ENCODE measurements at regions not wholly inside any gene's neighbourhood (a gene's known extent, or its start where the extent isn't known, plus 50 kb on each side); places are given as distances from the start of the nearest gene placed in this dataset.

DNA sequence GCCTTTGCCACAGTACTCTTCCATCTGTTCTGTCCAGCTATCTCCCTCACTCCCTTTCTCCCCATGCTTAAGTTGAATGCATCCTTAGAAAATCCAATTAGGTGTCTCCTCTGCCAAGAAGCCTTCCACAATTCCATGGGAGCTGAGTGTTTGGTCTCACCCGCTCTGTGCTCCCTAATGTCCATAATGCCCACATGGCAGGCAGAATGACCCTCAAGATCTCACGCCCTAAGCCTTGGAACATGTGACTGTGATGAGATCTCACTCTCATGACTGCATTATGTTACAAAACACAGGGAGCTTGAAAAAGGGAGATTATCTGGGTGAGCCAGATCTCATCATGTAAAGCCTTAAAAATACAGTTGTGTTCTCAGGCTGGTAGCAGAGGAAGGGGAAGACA, 229.4 kb downstream of the OMA1 start:
- H3K4me3 ChIP-seq (ENCODE audit: low read depth, low read length): no peak overlapping the region
- DNase-seq (ENCODE audit: low read depth): no peak
- TF ChIP-seq, protein P1, sequence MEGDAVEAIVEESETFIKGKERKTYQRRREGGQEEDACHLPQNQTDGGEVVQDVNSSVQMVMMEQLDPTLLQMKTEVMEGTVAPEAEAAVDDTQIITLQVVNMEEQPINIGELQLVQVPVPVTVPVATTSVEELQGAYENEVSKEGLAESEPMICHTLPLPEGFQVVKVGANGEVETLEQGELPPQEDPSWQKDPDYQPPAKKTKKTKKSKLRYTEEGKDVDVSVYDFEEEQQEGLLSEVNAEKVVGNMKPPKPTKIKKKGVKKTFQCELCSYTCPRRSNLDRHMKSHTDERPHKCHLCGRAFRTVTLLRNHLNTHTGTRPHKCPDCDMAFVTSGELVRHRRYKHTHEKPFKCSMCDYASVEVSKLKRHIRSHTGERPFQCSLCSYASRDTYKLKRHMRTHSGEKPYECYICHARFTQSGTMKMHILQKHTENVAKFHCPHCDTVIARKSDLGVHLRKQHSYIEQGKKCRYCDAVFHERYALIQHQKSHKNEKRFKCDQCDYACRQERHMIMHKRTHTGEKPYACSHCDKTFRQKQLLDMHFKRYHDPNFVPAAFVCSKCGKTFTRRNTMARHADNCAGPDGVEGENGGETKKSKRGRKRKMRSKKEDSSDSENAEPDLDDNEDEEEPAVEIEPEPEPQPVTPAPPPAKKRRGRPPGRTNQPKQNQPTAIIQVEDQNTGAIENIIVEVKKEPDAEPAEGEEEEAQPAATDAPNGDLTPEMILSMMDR (IDR thresholded peaks at IDR 0.05; ENCODE audit: control insufficient read depth, extremely low read depth, insufficient read depth): no peak

DNA sequence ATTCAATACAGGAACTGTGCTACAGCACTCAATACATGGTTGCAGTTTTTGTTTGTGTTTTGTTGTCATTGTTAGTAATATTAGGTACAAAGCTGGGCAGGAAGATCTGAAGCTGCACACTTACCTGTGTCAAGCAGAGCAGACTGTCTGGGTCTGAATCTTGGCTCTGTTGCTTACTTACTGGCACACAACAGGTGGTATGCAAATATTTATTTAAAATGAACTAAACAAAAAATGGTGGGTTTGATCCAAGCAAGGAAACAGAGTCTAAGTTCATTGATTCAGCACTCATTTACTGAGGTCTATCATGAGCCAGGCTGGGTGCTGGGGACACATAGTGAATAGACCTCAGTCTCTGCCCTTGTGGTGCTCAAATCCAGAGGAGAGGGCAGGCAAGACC, 230.4 kb downstream of the OMA1 start:
- peak; percentile 25 for DNase-seq (ENCODE audit: low read depth)
- TF ChIP-seq, protein P1 (IDR thresholded peaks at IDR 0.05; ENCODE audit: control insufficient read depth, extremely low read depth, insufficient read depth): no peak
- H3K4me3 ChIP-seq (ENCODE audit: low read depth, low read length): no peak overlapping the region

DNA sequence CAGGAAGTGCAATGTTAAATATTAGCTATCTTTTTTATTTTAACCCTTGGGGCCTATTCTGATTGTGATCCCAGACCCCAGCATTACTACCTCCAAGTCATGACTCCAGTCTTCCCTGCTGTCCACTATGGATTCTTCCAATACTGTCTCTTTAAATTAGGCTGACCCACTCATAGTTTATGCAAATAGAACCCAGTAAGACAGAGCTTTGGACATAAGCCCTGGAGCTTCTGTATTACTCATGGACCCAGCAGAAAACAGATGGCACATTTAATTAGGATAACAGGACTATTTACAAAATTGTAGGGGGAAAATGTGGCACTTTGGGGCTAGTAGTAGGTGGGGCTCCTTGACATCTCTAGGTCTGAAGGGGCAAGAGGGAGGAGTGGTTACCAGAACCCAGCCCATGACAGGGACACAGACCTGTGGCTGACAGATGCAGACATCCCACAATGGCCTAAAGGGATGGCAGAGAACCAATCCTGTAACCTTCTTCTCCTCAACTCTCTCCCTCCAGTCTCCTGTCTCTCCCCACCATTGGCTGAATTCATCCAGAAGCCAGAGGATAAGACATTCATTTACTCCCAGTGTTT, 233.5 kb downstream of the OMA1 start:
- DNase-seq (ENCODE audit: low read depth): no peak
- no peak overlapping the region for H3K4me3 ChIP-seq (ENCODE audit: low read depth, low read length)
- TF ChIP-seq, protein P1 (IDR thresholded peaks at IDR 0.05; ENCODE audit: control insufficient read depth, extremely low read depth, insufficient read depth): no peak

DNA sequence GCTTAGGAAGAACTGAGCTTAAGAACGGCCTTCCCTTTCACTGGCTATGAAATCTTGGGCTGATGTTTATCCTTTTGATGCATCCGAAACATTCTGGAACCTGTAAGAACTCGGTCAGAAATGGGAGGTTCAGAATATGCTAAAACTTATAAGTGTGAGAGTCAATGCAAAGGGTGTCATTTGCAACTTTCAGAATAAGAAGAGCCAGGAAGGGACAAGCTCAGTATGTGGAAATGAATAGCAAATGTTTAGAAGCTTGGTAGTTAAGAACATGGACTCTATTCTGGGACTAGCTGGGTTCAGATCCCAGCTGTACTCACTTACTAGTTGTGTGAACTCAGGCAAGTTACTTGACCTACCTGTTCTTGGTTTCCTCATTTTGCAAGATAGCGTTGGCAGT, 234.1 kb downstream of the OMA1 start:
- no peak for DNase-seq (ENCODE audit: low read depth)
- no peak overlapping the region for H3K4me3 ChIP-seq (ENCODE audit: low read depth, low read length)
- TF ChIP-seq, protein P1 (IDR thresholded peaks at IDR 0.05; ENCODE audit: control insufficient read depth, extremely low read depth, insufficient read depth): no peak

DNA sequence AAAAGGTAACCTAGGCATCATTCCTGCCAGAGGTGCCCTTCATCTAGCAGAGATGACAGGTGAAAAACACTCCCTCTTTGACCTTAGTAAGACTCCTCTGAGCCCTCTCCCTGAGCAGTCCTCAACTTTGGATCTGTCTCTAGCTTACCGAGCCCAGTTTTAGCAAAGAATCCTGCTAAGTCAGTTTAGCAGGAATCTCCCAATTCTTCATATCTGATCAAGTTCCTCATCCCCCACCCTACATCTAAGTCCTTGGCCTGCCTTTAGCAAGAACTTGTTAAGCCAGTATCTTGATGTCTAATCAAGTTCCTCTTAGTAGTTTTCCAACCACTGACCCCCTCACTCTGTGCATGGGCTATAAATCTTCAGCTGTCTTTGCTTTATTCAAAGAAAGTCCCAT, 235.6 kb downstream of the OMA1 start:
- TF ChIP-seq, protein P1 (IDR thresholded peaks at IDR 0.05; ENCODE audit: control insufficient read depth, extremely low read depth, insufficient read depth): no peak
- DNase-seq (ENCODE audit: low read depth): no peak
- no peak overlapping the region for H3K4me3 ChIP-seq (ENCODE audit: low read depth, low read length)

DNA sequence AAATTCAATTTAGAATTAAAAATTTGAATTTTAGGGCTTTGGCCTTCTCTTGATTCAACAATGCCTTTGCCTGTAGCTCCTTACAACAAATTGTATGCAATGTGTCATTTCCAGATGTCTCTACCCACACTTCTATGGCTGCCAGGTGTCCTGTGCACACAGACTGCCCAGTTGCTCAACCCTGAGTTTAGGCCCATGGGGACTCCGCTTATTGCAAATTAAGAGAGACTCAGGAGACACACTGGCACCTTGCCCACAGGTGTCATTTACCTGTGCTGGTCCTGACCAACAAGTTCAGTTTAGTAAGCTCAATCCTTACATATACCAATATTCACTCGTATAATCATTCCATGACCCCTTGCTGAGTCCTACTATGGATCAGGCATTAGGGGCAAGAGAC, 236.1 kb downstream of the OMA1 start:
- TF ChIP-seq, protein P1 (IDR thresholded peaks at IDR 0.05; ENCODE audit: control insufficient read depth, extremely low read depth, insufficient read depth): no peak
- no peak for DNase-seq (ENCODE audit: low read depth)
- H3K4me3 ChIP-seq (ENCODE audit: low read depth, low read length): no peak overlapping the region

DNA sequence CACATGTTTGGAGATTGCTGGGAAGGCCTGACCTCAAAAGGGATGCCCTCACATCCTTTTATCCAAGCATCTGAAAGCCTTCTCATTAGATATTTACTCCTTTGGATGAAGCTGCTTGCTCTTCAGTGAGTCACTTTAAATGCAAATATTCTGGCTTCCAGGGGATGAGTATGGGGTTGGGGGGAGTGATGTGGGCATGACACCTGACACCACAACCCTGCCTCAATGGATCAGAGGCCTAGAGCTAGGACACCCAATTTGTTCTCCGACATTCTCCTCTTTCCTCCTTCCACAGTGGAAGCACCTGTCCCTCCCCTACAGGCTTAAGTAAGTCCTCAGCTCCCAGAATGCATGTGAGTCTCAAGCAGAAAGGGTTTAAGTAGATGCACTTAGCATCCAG, 238.3 kb downstream of the OMA1 start:
- TF ChIP-seq, protein P1 (IDR thresholded peaks at IDR 0.05; ENCODE audit: control insufficient read depth, extremely low read depth, insufficient read depth): no peak
- no peak overlapping the region for H3K4me3 ChIP-seq (ENCODE audit: low read depth, low read length)
- DNase-seq (ENCODE audit: low read depth): no peak

Measured in LNCaP clone FGC (cell line).